ENCODE measurements at regions not wholly inside any gene's neighbourhood (a gene's known extent, or its start where the extent isn't known, plus 50 kb on each side); places are given as distances from the start of the nearest gene placed in this dataset.

DNA sequence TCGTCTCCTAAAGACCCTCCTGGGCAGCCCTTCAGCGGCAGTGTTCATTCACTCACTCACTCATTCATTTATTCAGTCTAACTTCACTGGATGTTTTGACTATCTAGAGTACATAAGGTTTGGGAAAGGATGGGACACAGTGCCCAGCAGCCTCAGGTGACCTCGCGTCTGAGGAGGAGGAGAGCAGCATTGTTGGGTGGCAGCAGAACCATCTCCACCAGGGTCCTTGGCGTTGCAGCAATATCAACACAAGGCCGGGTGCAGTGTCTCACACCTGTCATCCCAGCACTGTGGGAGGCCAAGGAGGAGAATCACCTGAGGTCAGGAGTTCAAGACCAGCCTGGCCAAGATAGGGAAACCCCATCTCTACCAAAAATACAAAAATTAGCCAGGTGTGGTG is 408.0 kb downstream of the BRD1 start:
- no peaks in the 10 kb centered on the region for H3K79me2 ChIP-seq (ENCODE audit: control insufficient read depth, low read length)
- no peaks in the 10 kb centered on the region for H3K36me3 ChIP-seq (ENCODE audit: control insufficient read depth, low read length)
- no peaks in the 10 kb centered on the region for H3K9me2 ChIP-seq (replicated peaks; ENCODE audit: control insufficient read depth, low read length)
- no peak overlapping the region for H3K27ac ChIP-seq (ENCODE audit: low read depth, low read length)
- H3F3A ChIP-seq (ENCODE audit: control insufficient read depth, insufficient read depth): no peaks in the 10 kb centered on the region
- no peaks in the 10 kb centered on the region for H4K20me1 ChIP-seq (ENCODE audit: control insufficient read depth, insufficient read depth, low read depth, low read length)
- peaks cover 3% of the 10 kb centered on the region; the same call in 1 of the 2 replicates for H3K4me1 ChIP-seq (ENCODE audit: control insufficient read depth, low read length)
- H3K4me2 ChIP-seq (ENCODE audit: low read length): no peak overlapping the region
- H3K4me3 ChIP-seq (ENCODE audit: low read length): no peak overlapping the region
- no peaks in the 10 kb centered on the region for H3K9me3 ChIP-seq (ENCODE audit: control insufficient read depth, insufficient read depth, low read length)
- no peak for TF ChIP-seq CTCF (IDR thresholded peaks at IDR 0.05; ENCODE audit: low read depth, low read length, poor library complexity, severe bottlenecking)
- no peak for TF ChIP-seq EZH2phosphoT487 (IDR thresholded peaks at IDR 0.05; ENCODE audit: borderline replicate concordance, low read length)
- no peaks in the 10 kb centered on the region for H3K27me3 ChIP-seq (ENCODE audit: control insufficient read depth, low read length)

GRCh38 chr22:49418943-49419342 is 408.7 kb downstream of the BRD1 start:
- no peaks in the 10 kb centered on the region for H3K36me3 ChIP-seq (ENCODE audit: control insufficient read depth, low read length)
- no peaks in the 10 kb centered on the region for H3K79me2 ChIP-seq (ENCODE audit: control insufficient read depth, low read length)
- TF ChIP-seq EZH2phosphoT487 (IDR thresholded peaks at IDR 0.05; ENCODE audit: borderline replicate concordance, low read length) (no peak), CTCF (IDR thresholded peaks at IDR 0.05; ENCODE audit: low read depth, low read length, poor library complexity, severe bottlenecking) (no peak)
- H3K4me1 ChIP-seq (ENCODE audit: control insufficient read depth, low read length): no peaks in the 10 kb centered on the region
- H3K9me3 ChIP-seq (ENCODE audit: control insufficient read depth, insufficient read depth, low read length): no peaks in the 10 kb centered on the region
- H3F3A ChIP-seq (ENCODE audit: control insufficient read depth, insufficient read depth): no peaks in the 10 kb centered on the region
- no peaks in the 10 kb centered on the region for H3K27me3 ChIP-seq (ENCODE audit: control insufficient read depth, low read length)
- H4K20me1 ChIP-seq (ENCODE audit: control insufficient read depth, insufficient read depth, low read depth, low read length): no peaks in the 10 kb centered on the region
- no peak overlapping the region for H3K27ac ChIP-seq (ENCODE audit: low read depth, low read length)
- no peak overlapping the region for H3K4me3 ChIP-seq (ENCODE audit: low read length)
- H3K4me2 ChIP-seq (ENCODE audit: low read length): no peak overlapping the region
- no peaks in the 10 kb centered on the region for H3K9me2 ChIP-seq (replicated peaks; ENCODE audit: control insufficient read depth, low read length)

GRCh38 chr22:49418341-49418894 is 409.3 kb downstream of the BRD1 start:
- Histone ChIP-seq H4K20me1 (ENCODE audit: control insufficient read depth, insufficient read depth, low read depth, low read length) (no peaks in the 10 kb centered on the region), H3K36me3 (ENCODE audit: control insufficient read depth, low read length) (no peaks in the 10 kb centered on the region), H3K4me3 (ENCODE audit: low read length) (no peak overlapping the region), H3K4me1 (ENCODE audit: control insufficient read depth, low read length) (no peaks in the 10 kb centered on the region), H3K9me3 (ENCODE audit: control insufficient read depth, insufficient read depth, low read length) (no peaks in the 10 kb centered on the region), H3K4me2 (ENCODE audit: low read length) (no peak overlapping the region), H3K79me2 (ENCODE audit: control insufficient read depth, low read length) (no peaks in the 10 kb centered on the region), H3F3A (ENCODE audit: control insufficient read depth, insufficient read depth) (no peaks in the 10 kb centered on the region), H3K27me3 (ENCODE audit: control insufficient read depth, low read length) (no peaks in the 10 kb centered on the region), H3K27ac (ENCODE audit: low read depth, low read length) (no peak overlapping the region), H3K9me2 (replicated peaks; ENCODE audit: control insufficient read depth, low read length) (no peaks in the 10 kb centered on the region)
- TF ChIP-seq CTCF (IDR thresholded peaks at IDR 0.05; ENCODE audit: low read depth, low read length, poor library complexity, severe bottlenecking) (no peak), EZH2phosphoT487 (IDR thresholded peaks at IDR 0.05; ENCODE audit: borderline replicate concordance, low read length) (no peak)
